ENCODE measurements at regions not wholly inside any gene's neighbourhood (a gene's known extent, or its start where the extent isn't known, plus 50 kb on each side); places are given as distances from the start of the nearest gene placed in this dataset.
"Not testable (repeated sequence)": the region's sequence is repeated elsewhere in the genome, so short reads cannot be mapped to it uniquely, and the experiment has no call there.

- Mint-ChIP-seq H3K27me3 (peaks cover 14% of the 10 kb centered on the region), H3K4me1 (no peaks in the 10 kb centered on the region), H3K36me3 (no peaks in the 10 kb centered on the region), H3K27ac (no peak overlapping the region), H3K4me3 (no peak overlapping the region), H3K9me3 (no peaks in the 10 kb centered on the region)
- no peak for DNase-seq
Measured at GRCh38 chr13:59320021-59320420, 843.7 kb downstream of the DIAPH3 start.

GRCh38 chr13:59324401-59324800 lies 839.3 kb downstream of the DIAPH3 start:
- H3K4me1 Mint-ChIP-seq, DNase-seq, H3K9me3 Mint-ChIP-seq, H3K4me3 Mint-ChIP-seq, H3K27me3 Mint-ChIP-seq, H3K36me3 Mint-ChIP-seq, H3K27ac Mint-ChIP-seq: not testable (repeated sequence)

- Mint-ChIP-seq H3K4me1 (no peaks in the 10 kb centered on the region), H3K36me3 (no peaks in the 10 kb centered on the region), H3K27me3 (no peaks in the 10 kb centered on the region), H3K9me3 (no peaks in the 10 kb centered on the region), H3K27ac (no peak overlapping the region), H3K4me3 (no peak overlapping the region)
- no peak for DNase-seq
Measured at GRCh38 chr13:59326717-59327116, 837.0 kb downstream of the DIAPH3 start.

DNA sequence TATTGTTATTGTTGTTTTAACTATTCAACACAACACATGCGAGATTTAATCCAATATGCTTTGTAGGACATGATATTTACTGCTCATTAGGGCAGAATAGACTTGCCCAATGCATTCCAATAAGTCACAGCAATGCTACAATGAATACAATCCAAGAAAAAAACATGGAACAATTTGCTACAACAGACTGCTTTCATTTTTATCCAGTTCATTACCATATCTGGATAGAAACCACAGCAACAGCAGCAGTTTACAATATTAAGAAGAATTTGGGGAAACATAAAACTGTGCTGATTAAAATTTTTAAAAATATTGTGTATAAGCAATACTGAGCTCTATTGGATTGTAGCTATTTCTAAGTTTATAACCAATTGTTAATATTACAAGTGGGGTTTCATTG lies 833.0 kb downstream of the DIAPH3 start:
- Mint-ChIP-seq H3K4me1 (no peaks in the 10 kb centered on the region), H3K27me3 (no peaks in the 10 kb centered on the region), H3K4me3 (no peak overlapping the region), H3K9me3 (no peaks in the 10 kb centered on the region), H3K36me3 (no peaks in the 10 kb centered on the region), H3K27ac (no peak overlapping the region)
- DNase-seq, result no peak

DNA sequence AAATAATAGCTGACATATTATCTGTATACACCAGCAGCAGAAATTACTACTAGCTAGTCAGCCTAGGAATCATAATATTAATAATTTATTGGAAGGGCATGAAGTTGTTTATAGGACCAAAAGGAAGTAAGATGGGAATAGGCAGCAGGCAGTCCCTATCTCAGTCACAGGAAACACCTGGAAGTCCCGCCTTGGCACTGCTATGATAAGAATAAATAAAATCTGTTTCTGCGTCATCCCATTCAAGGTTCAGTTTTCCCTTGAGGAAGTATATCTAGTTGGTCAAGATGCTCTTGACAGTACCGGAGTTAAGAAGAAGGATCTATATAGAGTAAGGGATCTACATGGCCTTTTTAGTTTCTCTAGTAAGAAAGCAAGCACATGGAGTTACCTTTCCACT lies 830.8 kb downstream of the DIAPH3 start:
- Mint-ChIP-seq H3K4me3 (no peak overlapping the region), H3K27ac (no peak overlapping the region), H3K27me3 (peaks cover 5% of the 10 kb centered on the region), H3K4me1 (no peaks in the 10 kb centered on the region), H3K9me3 (no peaks in the 10 kb centered on the region), H3K36me3 (no peaks in the 10 kb centered on the region)
- no peak for DNase-seq

- DNase-seq, result no peak
- no peaks in the 10 kb centered on the region for H3K9me3 Mint-ChIP-seq
- H3K4me1 Mint-ChIP-seq, result no peaks in the 10 kb centered on the region
- H3K27me3 Mint-ChIP-seq, result peaks cover 8% of the 10 kb centered on the region
- H3K36me3 Mint-ChIP-seq, result no peaks in the 10 kb centered on the region
- H3K27ac Mint-ChIP-seq, result no peak overlapping the region
- no peak overlapping the region for H3K4me3 Mint-ChIP-seq
Measured at GRCh38 chr13:59337070-59337469, 826.7 kb downstream of the DIAPH3 start.

DNA sequence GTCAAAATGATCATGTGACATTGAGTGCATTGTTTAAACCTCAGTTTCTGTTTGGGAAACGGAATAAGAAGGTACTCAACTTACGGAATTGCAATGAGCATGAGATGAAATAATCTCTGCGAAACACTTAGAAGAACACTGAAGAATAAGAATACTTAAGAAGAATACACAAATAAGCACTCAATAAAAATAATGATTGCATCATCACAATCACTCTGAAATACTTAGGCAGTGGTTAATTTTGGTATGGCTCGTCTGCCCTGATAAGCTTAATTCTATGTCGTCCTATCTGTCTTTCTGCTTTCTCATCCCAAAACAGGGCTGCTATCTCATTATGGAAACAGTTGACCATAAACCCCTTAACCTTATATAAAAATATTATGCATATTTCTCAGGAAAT lies 823.6 kb downstream of the DIAPH3 start:
- no peak overlapping the region for H3K27ac Mint-ChIP-seq

DNA sequence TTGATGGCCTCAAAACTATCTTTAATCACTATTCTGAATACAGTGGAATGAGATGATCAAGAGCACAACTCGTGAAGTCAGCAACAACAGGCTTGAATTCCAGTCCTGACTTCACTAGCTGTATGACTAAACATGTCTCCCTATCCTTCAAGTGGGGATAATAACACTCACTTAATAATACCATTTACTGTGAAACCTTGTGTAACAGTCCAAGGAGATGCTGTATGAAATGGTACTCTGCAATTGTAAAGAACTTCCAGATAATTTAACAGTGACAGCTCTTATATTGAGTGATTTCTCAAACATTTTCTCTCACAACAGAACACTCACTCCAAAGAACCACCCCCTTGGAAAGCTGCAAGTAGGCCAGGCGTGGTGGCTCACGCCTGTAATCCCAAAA lies 823.1 kb downstream of the DIAPH3 start:
- DNase-seq, result no peak
- Mint-ChIP-seq H3K27me3 (peaks cover 16% of the 10 kb centered on the region), H3K36me3 (no peaks in the 10 kb centered on the region), H3K27ac (no peak overlapping the region), H3K4me1 (no peaks in the 10 kb centered on the region), H3K9me3 (no peaks in the 10 kb centered on the region), H3K4me3 (no peak overlapping the region)

More for the DNA sequence above, 823.6 kb downstream of the DIAPH3 start:
- H3K36me3 Mint-ChIP-seq, result no peaks in the 10 kb centered on the region
- DNase-seq, result no peak
- peaks cover 16% of the 10 kb centered on the region for H3K27me3 Mint-ChIP-seq
- no peaks in the 10 kb centered on the region for H3K9me3 Mint-ChIP-seq
- H3K4me3 Mint-ChIP-seq, result no peak overlapping the region
- no peaks in the 10 kb centered on the region for H3K4me1 Mint-ChIP-seq

- Mint-ChIP-seq H3K36me3 (no peaks in the 10 kb centered on the region), H3K4me3 (no peak overlapping the region), H3K27me3 (peaks cover 10% of the 10 kb centered on the region), H3K4me1 (no peaks in the 10 kb centered on the region), H3K9me3 (no peaks in the 10 kb centered on the region), H3K27ac (no peak overlapping the region)
- DNase-seq, result no peak
Measured at GRCh38 chr13:59342400-59342799, 821.3 kb downstream of the DIAPH3 start.

GRCh38 chr13:59343132-59343531 lies 820.6 kb downstream of the DIAPH3 start:
- H3K4me3 Mint-ChIP-seq, result no peak overlapping the region
- no peak overlapping the region for H3K27ac Mint-ChIP-seq
- no peak for DNase-seq
- peaks cover 10% of the 10 kb centered on the region for H3K27me3 Mint-ChIP-seq
- no peaks in the 10 kb centered on the region for H3K36me3 Mint-ChIP-seq
- no peaks in the 10 kb centered on the region for H3K9me3 Mint-ChIP-seq
- no peaks in the 10 kb centered on the region for H3K4me1 Mint-ChIP-seq

GRCh38 chr13:59343993-59344822 lies 819.5 kb downstream of the DIAPH3 start:
- no peak overlapping the region for H3K4me3 Mint-ChIP-seq
- no peaks in the 10 kb centered on the region for H3K4me1 Mint-ChIP-seq
- no peaks in the 10 kb centered on the region for H3K36me3 Mint-ChIP-seq
- H3K9me3 Mint-ChIP-seq, result no peaks in the 10 kb centered on the region
- DNase-seq, result no peak
- H3K27ac Mint-ChIP-seq, result no peak overlapping the region
- H3K27me3 Mint-ChIP-seq, result peaks cover 10% of the 10 kb centered on the region

GRCh38 chr13:59345311-59345710 lies 818.4 kb downstream of the DIAPH3 start:
- no peaks in the 10 kb centered on the region for H3K4me1 Mint-ChIP-seq
- H3K9me3 Mint-ChIP-seq, result no peaks in the 10 kb centered on the region
- no peaks in the 10 kb centered on the region for H3K36me3 Mint-ChIP-seq
- H3K27me3 Mint-ChIP-seq, result peaks cover 12% of the 10 kb centered on the region
- no peak overlapping the region for H3K4me3 Mint-ChIP-seq
- H3K27ac Mint-ChIP-seq, result no peak overlapping the region
- DNase-seq, result no peak

DNA sequence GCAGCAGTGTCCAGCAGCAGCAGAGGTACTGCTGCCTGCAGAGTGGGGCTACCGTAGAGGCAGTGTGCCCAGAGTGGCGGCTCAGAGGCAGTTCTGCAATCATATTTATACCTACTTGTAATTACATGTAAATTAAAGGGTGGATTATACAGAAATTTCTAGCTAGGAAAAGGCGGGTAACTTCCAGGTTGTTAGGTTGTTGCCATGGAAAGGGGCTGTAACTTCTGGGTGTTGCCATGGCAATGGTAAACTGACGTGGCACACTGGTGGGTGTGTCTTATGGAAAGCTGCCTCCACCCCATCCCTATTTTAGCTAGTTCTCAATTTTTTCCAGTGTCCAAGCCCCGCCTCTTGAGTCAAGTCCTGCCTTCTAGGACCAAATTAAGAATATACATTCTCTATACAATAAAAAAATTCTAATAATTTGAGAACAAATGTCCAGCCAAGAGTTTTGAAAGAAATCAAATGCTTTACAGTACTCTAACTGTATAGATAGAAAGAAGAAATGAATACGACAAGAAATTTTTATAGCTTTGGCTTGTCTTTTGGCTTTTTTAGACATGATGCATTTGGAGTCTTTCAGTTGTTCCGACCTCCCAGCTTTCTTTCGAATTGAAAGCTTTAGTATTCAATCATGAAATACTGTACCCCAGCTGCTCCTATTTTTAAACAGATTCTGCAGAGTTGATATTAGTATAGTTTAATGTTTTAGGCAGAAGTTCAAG lies 816.6 kb downstream of the DIAPH3 start:
- Mint-ChIP-seq H3K27me3 (peaks cover 12% of the 10 kb centered on the region), H3K27ac (no peak overlapping the region), H3K4me3 (no peak overlapping the region), H3K4me1 (no peaks in the 10 kb centered on the region), H3K36me3 (no peaks in the 10 kb centered on the region), H3K9me3 (no peaks in the 10 kb centered on the region)
- no peak for DNase-seq

- Mint-ChIP-seq H3K9me3 (no peaks in the 10 kb centered on the region), H3K36me3 (no peaks in the 10 kb centered on the region), H3K4me3 (no peak overlapping the region), H3K4me1 (no peaks in the 10 kb centered on the region), H3K27me3 (peaks cover 6% of the 10 kb centered on the region), H3K27ac (no peak overlapping the region)
- DNase-seq, result no peak
Measured at GRCh38 chr13:59348617-59349016, 815.1 kb downstream of the DIAPH3 start.

GRCh38 chr13:59352600-59352999 lies 811.1 kb downstream of the DIAPH3 start:
- Mint-ChIP-seq H3K36me3 (no peaks in the 10 kb centered on the region), H3K27ac (no peak overlapping the region), H3K4me3 (no peak overlapping the region), H3K4me1 (peaks cover 2% of the 10 kb centered on the region), H3K27me3 (peaks cover 4% of the 10 kb centered on the region), H3K9me3 (no peaks in the 10 kb centered on the region)
- no peak for DNase-seq
